ENCODE measurements at regions not wholly inside any gene's neighbourhood (a gene's known extent, or its start where the extent isn't known, plus 50 kb on each side); places are given as distances from the start of the nearest gene placed in this dataset.

DNA sequence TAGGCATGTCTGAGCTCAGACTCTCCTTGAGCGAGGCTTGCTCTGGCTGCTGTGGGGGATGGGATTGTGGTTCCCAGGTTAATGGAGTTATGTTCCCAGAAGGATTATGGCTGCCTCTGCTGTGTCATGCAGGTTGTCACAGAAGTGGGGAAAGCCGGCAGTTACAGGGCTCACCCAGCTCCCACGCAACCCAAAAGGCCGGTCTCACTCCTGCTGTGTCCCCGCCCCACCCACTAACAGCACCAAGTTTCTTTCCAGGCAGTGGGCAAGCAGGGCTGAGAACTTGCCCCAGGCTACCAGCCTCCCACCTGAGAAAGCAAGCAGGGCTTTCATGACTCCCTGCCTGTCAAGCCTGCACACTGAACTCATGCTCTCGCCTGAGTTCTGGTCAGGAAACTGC lies 750.5 kb downstream of the FRK start:
- Histone ChIP-seq H4K20me1 (replicated peaks; ENCODE audit: control insufficient read depth, insufficient read depth, low read length) (no peaks in the 10 kb centered on the region), H3K79me2 (ENCODE audit: control insufficient read depth, insufficient read depth, low read length) (no peaks in the 10 kb centered on the region), H3K27me3 (ENCODE audit: control insufficient read depth in 2 of 2, insufficient read depth in 2 of 2, low read length in 2 of 2) (no peaks in the 10 kb centered on the region), H2AFZ (ENCODE audit: low read depth, low read length) (no peak overlapping the region), H3K27ac (ENCODE audit: extremely low read depth, low read depth, low read length) (no peak overlapping the region), H3K9me1 (ENCODE audit: control insufficient read depth, insufficient read depth, low read length) (no peaks in the 10 kb centered on the region), H3K9me3 (replicated peaks; ENCODE audit: control insufficient read depth, insufficient read depth, low read depth, low read length) (no peaks in the 10 kb centered on the region), H3K9ac (ENCODE audit: insufficient read depth in 1 of 2, low read depth in 2 of 2, low read length in 2 of 2) (no peak overlapping the region), H3K4me1 (replicated peaks in 1 of 2; ENCODE audit: control insufficient read depth in 2 of 2, insufficient read depth in 2 of 2, low read length in 2 of 2) (no peaks in the 10 kb centered on the region), H3K4me3 (no peak overlapping the region), H3K4me2 (ENCODE audit: insufficient read depth, low read length) (no peak overlapping the region), H3K36me3 (ENCODE audit: control insufficient read depth, insufficient read depth, low read length) (no peaks in the 10 kb centered on the region)
- BruUV-seq (replicated peaks) = no TSS peak
- DNase-seq (ENCODE audit: extremely low read depth in 1 of 4, low spot score in 3 of 4) (no peak), FAIRE-seq (no peak), ATAC-seq (no peak)
- 0% methylated on average over 5 of the region's 6 CpGs for WGBS (ENCODE audit: insufficient coverage, low coverage, missing lambda C conversion rate)
- TF ChIP-seq, protein P1, sequence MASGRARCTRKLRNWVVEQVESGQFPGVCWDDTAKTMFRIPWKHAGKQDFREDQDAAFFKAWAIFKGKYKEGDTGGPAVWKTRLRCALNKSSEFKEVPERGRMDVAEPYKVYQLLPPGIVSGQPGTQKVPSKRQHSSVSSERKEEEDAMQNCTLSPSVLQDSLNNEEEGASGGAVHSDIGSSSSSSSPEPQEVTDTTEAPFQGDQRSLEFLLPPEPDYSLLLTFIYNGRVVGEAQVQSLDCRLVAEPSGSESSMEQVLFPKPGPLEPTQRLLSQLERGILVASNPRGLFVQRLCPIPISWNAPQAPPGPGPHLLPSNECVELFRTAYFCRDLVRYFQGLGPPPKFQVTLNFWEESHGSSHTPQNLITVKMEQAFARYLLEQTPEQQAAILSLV (tag; IDR thresholded peaks at IDR 0.05) = no peak
- TF ChIP-seq, protein P2, sequence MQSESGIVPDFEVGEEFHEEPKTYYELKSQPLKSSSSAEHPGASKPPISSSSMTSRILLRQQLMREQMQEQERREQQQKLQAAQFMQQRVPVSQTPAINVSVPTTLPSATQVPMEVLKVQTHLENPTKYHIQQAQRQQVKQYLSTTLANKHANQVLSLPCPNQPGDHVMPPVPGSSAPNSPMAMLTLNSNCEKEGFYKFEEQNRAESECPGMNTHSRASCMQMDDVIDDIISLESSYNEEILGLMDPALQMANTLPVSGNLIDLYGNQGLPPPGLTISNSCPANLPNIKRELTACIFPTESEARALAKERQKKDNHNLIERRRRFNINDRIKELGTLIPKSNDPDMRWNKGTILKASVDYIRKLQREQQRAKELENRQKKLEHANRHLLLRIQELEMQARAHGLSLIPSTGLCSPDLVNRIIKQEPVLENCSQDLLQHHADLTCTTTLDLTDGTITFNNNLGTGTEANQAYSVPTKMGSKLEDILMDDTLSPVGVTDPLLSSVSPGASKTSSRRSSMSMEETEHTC (IDR thresholded peaks at IDR 0.05) = no peak
- no peak for TF ChIP-seq NFE2L1 (tag; IDR thresholded peaks at IDR 0.05; ENCODE audit: borderline replicate concordance, low read depth)
- TF ChIP-seq SMARCA5 (IDR thresholded peaks at IDR 0.05) = no peak
- no peak for TF ChIP-seq PURB (CRISPR knock-in tag; IDR thresholded peaks at IDR 0.05; ENCODE audit: low read depth)
- TF ChIP-seq TSC22D4 (tag; IDR thresholded peaks at IDR 0.05) = no peak
- TF ChIP-seq RBBP5 (IDR thresholded peaks at IDR 0.05; ENCODE audit: borderline replicate concordance, insufficient read depth, low read length, poor library complexity, severe bottlenecking) = no peak
- no peak for TF ChIP-seq XRCC5 (IDR thresholded peaks at IDR 0.05; ENCODE audit: low read depth, low read length)
- TF ChIP-seq, protein P3, sequence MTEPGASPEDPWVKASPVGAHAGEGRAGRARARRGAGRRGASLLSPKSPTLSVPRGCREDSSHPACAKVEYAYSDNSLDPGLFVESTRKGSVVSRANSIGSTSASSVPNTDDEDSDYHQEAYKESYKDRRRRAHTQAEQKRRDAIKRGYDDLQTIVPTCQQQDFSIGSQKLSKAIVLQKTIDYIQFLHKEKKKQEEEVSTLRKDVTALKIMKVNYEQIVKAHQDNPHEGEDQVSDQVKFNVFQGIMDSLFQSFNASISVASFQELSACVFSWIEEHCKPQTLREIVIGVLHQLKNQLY (CRISPR knock-in tag; conservative IDR thresholded peaks at IDR 0.05) = no peak
- TF ChIP-seq HMG20A (CRISPR knock-in tag; conservative IDR thresholded peaks at IDR 0.05) = no peak
- no peak for TF ChIP-seq GATA2 (CRISPR knock-in tag; IDR thresholded peaks at IDR 0.05)
- TF ChIP-seq PYGO2 (tag; IDR thresholded peaks at IDR 0.05) = no peak
- TF ChIP-seq ZBTB7A (IDR thresholded peaks at IDR 0.05; ENCODE audit: borderline replicate concordance, control insufficient read depth, low read depth, low read length) = no peak
- no peak for TF ChIP-seq NR3C1 (CRISPR knock-in tag; IDR thresholded peaks at IDR 0.05)
- no peak for TF ChIP-seq ZNF445 (CRISPR knock-in tag; IDR thresholded peaks at IDR 0.05; ENCODE audit: low read depth)
- no peak for TF ChIP-seq ZZZ3 (IDR thresholded peaks at IDR 0.05)
- no peak for TF ChIP-seq KDM1A (IDR thresholded peaks at IDR 0.05)
- intact Hi-C loops (cut with micrococcal nuclease) (no loop called here), in situ Hi-C loops (cut with MboI) (no loop called here)
- POLR2A ChIA-PET = no interaction called here
- CTCF ChIA-PET (ENCODE audit: low intra/inter-chr PET ratio) = no interaction called here

All from K562 (cell line).